ENCODE measurements at regions not wholly inside any gene's neighbourhood (a gene's known extent, or its start where the extent isn't known, plus 50 kb on each side); places are given as distances from the start of the nearest gene placed in this dataset.

GRCh38 chr18:55738483-55739114 lies 150.6 kb upstream of the TCF4 start:
- WGBS, 3 donors = 83 to 89% (median 88%) methylated on average over 3 of the region's 3 CpGs
- H3K27ac ChIP-seq = no peak overlapping the region
- H3K9me3 ChIP-seq = no peaks in the 10 kb centered on the region
- H3K27me3 ChIP-seq = no peaks in the 10 kb centered on the region
- H3K4me3 ChIP-seq = no peak overlapping the region
- intact Hi-C loops (cut with DNase I) = no loop called here
- H3K4me1 ChIP-seq (ENCODE audit: insufficient read depth) = no peaks in the 10 kb centered on the region
- TF ChIP-seq, protein P1, sequence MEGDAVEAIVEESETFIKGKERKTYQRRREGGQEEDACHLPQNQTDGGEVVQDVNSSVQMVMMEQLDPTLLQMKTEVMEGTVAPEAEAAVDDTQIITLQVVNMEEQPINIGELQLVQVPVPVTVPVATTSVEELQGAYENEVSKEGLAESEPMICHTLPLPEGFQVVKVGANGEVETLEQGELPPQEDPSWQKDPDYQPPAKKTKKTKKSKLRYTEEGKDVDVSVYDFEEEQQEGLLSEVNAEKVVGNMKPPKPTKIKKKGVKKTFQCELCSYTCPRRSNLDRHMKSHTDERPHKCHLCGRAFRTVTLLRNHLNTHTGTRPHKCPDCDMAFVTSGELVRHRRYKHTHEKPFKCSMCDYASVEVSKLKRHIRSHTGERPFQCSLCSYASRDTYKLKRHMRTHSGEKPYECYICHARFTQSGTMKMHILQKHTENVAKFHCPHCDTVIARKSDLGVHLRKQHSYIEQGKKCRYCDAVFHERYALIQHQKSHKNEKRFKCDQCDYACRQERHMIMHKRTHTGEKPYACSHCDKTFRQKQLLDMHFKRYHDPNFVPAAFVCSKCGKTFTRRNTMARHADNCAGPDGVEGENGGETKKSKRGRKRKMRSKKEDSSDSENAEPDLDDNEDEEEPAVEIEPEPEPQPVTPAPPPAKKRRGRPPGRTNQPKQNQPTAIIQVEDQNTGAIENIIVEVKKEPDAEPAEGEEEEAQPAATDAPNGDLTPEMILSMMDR (IDR thresholded peaks at IDR 0.05) = no peak
- TF ChIP-seq EP300 (IDR thresholded peaks at IDR 0.05) (no peak), POLR2A (IDR thresholded peaks at IDR 0.05) (no peak)
- no peak for DNase-seq
- no peaks in the 10 kb centered on the region for H3K36me3 ChIP-seq

- Histone ChIP-seq H3K27me3 (no peaks in the 10 kb centered on the region), H3K27ac (no peak overlapping the region), H3K4me1 (ENCODE audit: insufficient read depth) (no peaks in the 10 kb centered on the region), H3K4me3 (no peak overlapping the region), H3K9me3 (no peaks in the 10 kb centered on the region), H3K36me3 (no peaks in the 10 kb centered on the region)
- DNase-seq = no peak
- intact Hi-C loops (cut with DNase I) = no loop called here
- 95 to 98% (median 97%) methylated on average over 1 of the region's 1 CpG for WGBS, 3 donors
- TF ChIP-seq, protein P1 (IDR thresholded peaks at IDR 0.05) = no peak
- TF ChIP-seq POLR2A (IDR thresholded peaks at IDR 0.05) = no peak
- no peak for TF ChIP-seq EP300 (IDR thresholded peaks at IDR 0.05)
These were observed 149.9 kb upstream of the TCF4 start for GRCh38 chr18:55737781-55738468.

- no peak overlapping the region for H3K27ac ChIP-seq
- H3K9me3 ChIP-seq = no peaks in the 10 kb centered on the region
- H3K27me3 ChIP-seq = no peaks in the 10 kb centered on the region
- no peak for DNase-seq
- TF ChIP-seq POLR2A (IDR thresholded peaks at IDR 0.05) (no peak), EP300 (IDR thresholded peaks at IDR 0.05) (no peak)
- TF ChIP-seq, protein P1 (IDR thresholded peaks at IDR 0.05) = no peak
- H3K4me1 ChIP-seq (ENCODE audit: insufficient read depth) = no peaks in the 10 kb centered on the region
- intact Hi-C loops (cut with DNase I) = no loop called here
- no peaks in the 10 kb centered on the region for H3K36me3 ChIP-seq
- no peak overlapping the region for H3K4me3 ChIP-seq
- 96 to 99% (median 98%) methylated on average over 4 of the region's 4 CpGs for WGBS, 3 donors
These were observed 149.3 kb upstream of the TCF4 start for GRCh38 chr18:55737266-55737665.

- no peak for DNase-seq
- WGBS, 3 donors = 90 to 97% (median 91%) methylated on average over 3 of the region's 3 CpGs
- H3K27me3 ChIP-seq = no peaks in the 10 kb centered on the region
- TF ChIP-seq POLR2A (IDR thresholded peaks at IDR 0.05) = no peak
- TF ChIP-seq, protein P1 (IDR thresholded peaks at IDR 0.05) = no peak
- no peak for TF ChIP-seq EP300 (IDR thresholded peaks at IDR 0.05)
- no peak overlapping the region for H3K4me3 ChIP-seq
- no peaks in the 10 kb centered on the region for H3K9me3 ChIP-seq
- peaks cover 1% of the 10 kb centered on the region for H3K4me1 ChIP-seq (ENCODE audit: insufficient read depth)
- no peak overlapping the region for H3K27ac ChIP-seq
- H3K36me3 ChIP-seq = no peaks in the 10 kb centered on the region
- intact Hi-C loops (cut with DNase I) = no loop called here
These were observed 148.0 kb upstream of the TCF4 start for GRCh38 chr18:55735969-55736368.

All from ovary (tissue), 7 donors.